Activated naive CD8-positive, alpha-beta T cell (primary cell): ENCODE measurements at regions not wholly inside any gene's neighbourhood (a gene's known extent, or its start where the extent isn't known, plus 50 kb on each side); places are given as distances from the start of the nearest gene placed in this dataset.
"Not testable (repeated sequence)": the region's sequence is repeated elsewhere in the genome, so short reads cannot be mapped to it uniquely, and the experiment has no call there.

Experiments used
- H3K27ac Mint-ChIP-seq: one replicate; pipeline ENCODE4 v1.8.0; 2021; ENCODE audit warnings: mixed read lengths
- H3K27me3 Mint-ChIP-seq: one replicate; pipeline ENCODE4 v1.8.0; 2021; ENCODE audit warnings: mixed read lengths
- H3K36me3 Mint-ChIP-seq: one replicate; pipeline ENCODE4 v1.8.0; 2021; ENCODE audit warnings: mixed read lengths
- H3K4me1 Mint-ChIP-seq: one replicate; pipeline ENCODE4 v1.8.0; 2021; ENCODE audit warnings: low read depth, mixed read lengths
- H3K4me3 Mint-ChIP-seq: one replicate; pipeline ENCODE4 v1.8.0; 2021; ENCODE audit warnings: mild to moderate bottlenecking, mixed read lengths
- H3K9me3 Mint-ChIP-seq: one replicate; pipeline ENCODE4 v1.8.0; 2021; ENCODE audit warnings: low read depth, mixed read lengths

GRCh38 chr15:98280284-98280975 is 319.9 kb downstream of the ARRDC4 start:
- Mint-ChIP-seq H3K4me1 (no peaks in the 10 kb centered on the region), H3K27ac (no peak overlapping the region), H3K36me3 (no peaks in the 10 kb centered on the region), H3K27me3 (peaks cover 6% of the 10 kb centered on the region), H3K9me3 (no peaks in the 10 kb centered on the region), H3K4me3 (no peak overlapping the region)

- Mint-ChIP-seq H3K27ac (no peak overlapping the region), H3K9me3 (no peaks in the 10 kb centered on the region), H3K4me1 (no peaks in the 10 kb centered on the region), H3K4me3 (no peak overlapping the region), H3K27me3 (peaks cover 6% of the 10 kb centered on the region), H3K36me3 (no peaks in the 10 kb centered on the region)
Observed at GRCh38 chr15:98281130-98281529, 320.6 kb downstream of the ARRDC4 start.

GRCh38 chr15:98282656-98283332 is 322.3 kb downstream of the ARRDC4 start:
- no peak overlapping the region for H3K27ac Mint-ChIP-seq
- no peaks in the 10 kb centered on the region for H3K36me3 Mint-ChIP-seq
- H3K4me3 Mint-ChIP-seq, result no peak overlapping the region
- peaks cover 4% of the 10 kb centered on the region for H3K27me3 Mint-ChIP-seq
- H3K9me3 Mint-ChIP-seq, result no peaks in the 10 kb centered on the region
- H3K4me1 Mint-ChIP-seq, result no peaks in the 10 kb centered on the region

- no peak overlapping the region for H3K27ac Mint-ChIP-seq
- H3K36me3 Mint-ChIP-seq, result no peaks in the 10 kb centered on the region
- no peaks in the 10 kb centered on the region for H3K4me1 Mint-ChIP-seq
- H3K27me3 Mint-ChIP-seq, result peaks cover 11% of the 10 kb centered on the region
- no peak overlapping the region for H3K4me3 Mint-ChIP-seq
- H3K9me3 Mint-ChIP-seq, result no peaks in the 10 kb centered on the region
Observed at GRCh38 chr15:98286200-98286599, 325.7 kb downstream of the ARRDC4 start.

- no peaks in the 10 kb centered on the region for H3K9me3 Mint-ChIP-seq
- no peak overlapping the region for H3K4me3 Mint-ChIP-seq
- H3K27ac Mint-ChIP-seq, result no peak overlapping the region
Observed at GRCh38 chr15:98286831-98287230, 326.3 kb downstream of the ARRDC4 start.

GRCh38 chr15:98288091-98288590 is 327.6 kb downstream of the ARRDC4 start:
- H3K27ac Mint-ChIP-seq, result no peak overlapping the region
- H3K4me1 Mint-ChIP-seq, result peaks cover 3% of the 10 kb centered on the region
- H3K9me3 Mint-ChIP-seq, result no peaks in the 10 kb centered on the region
- H3K36me3 Mint-ChIP-seq, result no peaks in the 10 kb centered on the region
- peaks cover 17% of the 10 kb centered on the region for H3K27me3 Mint-ChIP-seq
- H3K4me3 Mint-ChIP-seq, result no peak overlapping the region

More at GRCh38 chr15:98286831-98287230, 326.3 kb downstream of the ARRDC4 start:
- no peaks in the 10 kb centered on the region for H3K36me3 Mint-ChIP-seq
- peaks cover 16% of the 10 kb centered on the region for H3K27me3 Mint-ChIP-seq
- no peaks in the 10 kb centered on the region for H3K4me1 Mint-ChIP-seq

- H3K36me3 Mint-ChIP-seq, result no peaks in the 10 kb centered on the region
- H3K4me3 Mint-ChIP-seq, result no peak overlapping the region
- no peaks in the 10 kb centered on the region for H3K9me3 Mint-ChIP-seq
- no peak overlapping the region for H3K27ac Mint-ChIP-seq
- H3K4me1 Mint-ChIP-seq, result peaks cover 3% of the 10 kb centered on the region
- peaks cover 17% of the 10 kb centered on the region for H3K27me3 Mint-ChIP-seq
Observed at GRCh38 chr15:98289747-98290146, 329.2 kb downstream of the ARRDC4 start.

- Mint-ChIP-seq H3K4me3 (no peak overlapping the region), H3K4me1 (peaks cover 3% of the 10 kb centered on the region), H3K27ac (no peak overlapping the region), H3K36me3 (no peaks in the 10 kb centered on the region), H3K9me3 (no peaks in the 10 kb centered on the region), H3K27me3 (peaks cover 17% of the 10 kb centered on the region)
Observed at GRCh38 chr15:98292442-98293240, 332.1 kb downstream of the ARRDC4 start.

- Mint-ChIP-seq H3K36me3 (no peaks in the 10 kb centered on the region), H3K4me1 (peaks cover 3% of the 10 kb centered on the region), H3K4me3 (no peak overlapping the region), H3K9me3 (no peaks in the 10 kb centered on the region), H3K27ac (no peak overlapping the region), H3K27me3 (peaks cover 20% of the 10 kb centered on the region)
Observed at GRCh38 chr15:98294126-98294525, 333.6 kb downstream of the ARRDC4 start.

GRCh38 chr15:98295101-98295759 is 334.7 kb downstream of the ARRDC4 start:
- not testable (repeated sequence) for H3K4me1 Mint-ChIP-seq, H3K9me3 Mint-ChIP-seq, H3K4me3 Mint-ChIP-seq, H3K27ac Mint-ChIP-seq, H3K36me3 Mint-ChIP-seq
- peaks cover 16% of the 10 kb centered on the region for H3K27me3 Mint-ChIP-seq

GRCh38 chr15:98296653-98297052 is 336.1 kb downstream of the ARRDC4 start:
- H3K9me3 Mint-ChIP-seq, result no peaks in the 10 kb centered on the region
- H3K4me1 Mint-ChIP-seq, result peaks cover 3% of the 10 kb centered on the region
- H3K36me3 Mint-ChIP-seq, result no peaks in the 10 kb centered on the region
- no peak overlapping the region for H3K27ac Mint-ChIP-seq
- no peak overlapping the region for H3K4me3 Mint-ChIP-seq
- peaks cover 13% of the 10 kb centered on the region for H3K27me3 Mint-ChIP-seq

GRCh38 chr15:98304371-98304770 is 343.9 kb downstream of the ARRDC4 start:
- peaks cover 8% of the 10 kb centered on the region for H3K27me3 Mint-ChIP-seq
- H3K4me3 Mint-ChIP-seq, result no peak overlapping the region
- H3K27ac Mint-ChIP-seq, result no peak overlapping the region
- no peaks in the 10 kb centered on the region for H3K4me1 Mint-ChIP-seq
- H3K9me3 Mint-ChIP-seq, result no peaks in the 10 kb centered on the region
- H3K36me3 Mint-ChIP-seq, result no peaks in the 10 kb centered on the region

GRCh38 chr15:98308117-98308516 is 340.2 kb upstream of the IGF1R start:
- H3K4me3 Mint-ChIP-seq, result no peak overlapping the region
- no peaks in the 10 kb centered on the region for H3K36me3 Mint-ChIP-seq
- no peak overlapping the region for H3K27ac Mint-ChIP-seq
- H3K27me3 Mint-ChIP-seq, result peaks cover 8% of the 10 kb centered on the region
- H3K9me3 Mint-ChIP-seq, result no peaks in the 10 kb centered on the region
- no peaks in the 10 kb centered on the region for H3K4me1 Mint-ChIP-seq

GRCh38 chr15:98311566-98312188 is 336.7 kb upstream of the IGF1R start:
- H3K27ac Mint-ChIP-seq, result no peak overlapping the region
- no peaks in the 10 kb centered on the region for H3K36me3 Mint-ChIP-seq
- H3K4me1 Mint-ChIP-seq, result no peaks in the 10 kb centered on the region
- H3K27me3 Mint-ChIP-seq, result peaks cover 15% of the 10 kb centered on the region
- H3K9me3 Mint-ChIP-seq, result no peaks in the 10 kb centered on the region
- H3K4me3 Mint-ChIP-seq, result no peak overlapping the region
